LNCaP clone FGC (cell line): ENCODE measurements at regions not wholly inside any gene's neighbourhood (a gene's known extent, or its start where the extent isn't known, plus 50 kb on each side); places are given as distances from the start of the nearest gene placed in this dataset.

Experiments
- DNase-seq: peaks from one replicate; pipeline ENCODE4 v3.0.0-alpha.2; 2011; ENCODE audit warnings: low read depth
- H3K4me3 ChIP-seq: 2 replicates; pipeline ENCODE4 v1.5.1; 2011; ENCODE audit warnings: mild to moderate bottlenecking, low read depth, low read length, control low read depth
- TF ChIP-seq, protein P1 (sequence below): IDR thresholded peaks from 2 replicates; pipeline ENCODE4 v1.5.1; 2012; ENCODE audit warnings: mild to moderate bottlenecking; ENCODE audit not compliant: control insufficient read depth, insufficient read depth; ENCODE audit errors: extremely low read depth

DNA sequence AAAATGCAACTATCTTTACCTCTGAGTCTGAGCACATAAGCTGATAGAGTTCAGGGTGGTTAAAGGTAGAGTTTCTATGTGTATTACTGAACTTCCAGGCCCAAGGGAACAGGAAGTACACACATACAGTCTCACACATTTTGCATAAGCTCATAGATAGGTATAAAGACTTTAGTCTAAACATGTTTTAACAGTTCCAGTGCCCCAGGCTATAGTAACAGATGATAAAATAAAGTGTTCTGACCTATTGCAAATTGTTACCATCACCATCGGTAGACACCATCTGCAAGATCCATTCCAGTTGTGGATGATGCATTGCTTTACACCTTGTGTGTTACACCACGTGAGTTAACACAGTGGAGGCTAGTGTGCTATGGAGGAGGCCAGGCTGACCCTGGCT lies 95.8 kb downstream of the TMEM174 start:
- H3K4me3 ChIP-seq = no peak overlapping the region
- DNase-seq = no peak
- TF ChIP-seq, protein P1, sequence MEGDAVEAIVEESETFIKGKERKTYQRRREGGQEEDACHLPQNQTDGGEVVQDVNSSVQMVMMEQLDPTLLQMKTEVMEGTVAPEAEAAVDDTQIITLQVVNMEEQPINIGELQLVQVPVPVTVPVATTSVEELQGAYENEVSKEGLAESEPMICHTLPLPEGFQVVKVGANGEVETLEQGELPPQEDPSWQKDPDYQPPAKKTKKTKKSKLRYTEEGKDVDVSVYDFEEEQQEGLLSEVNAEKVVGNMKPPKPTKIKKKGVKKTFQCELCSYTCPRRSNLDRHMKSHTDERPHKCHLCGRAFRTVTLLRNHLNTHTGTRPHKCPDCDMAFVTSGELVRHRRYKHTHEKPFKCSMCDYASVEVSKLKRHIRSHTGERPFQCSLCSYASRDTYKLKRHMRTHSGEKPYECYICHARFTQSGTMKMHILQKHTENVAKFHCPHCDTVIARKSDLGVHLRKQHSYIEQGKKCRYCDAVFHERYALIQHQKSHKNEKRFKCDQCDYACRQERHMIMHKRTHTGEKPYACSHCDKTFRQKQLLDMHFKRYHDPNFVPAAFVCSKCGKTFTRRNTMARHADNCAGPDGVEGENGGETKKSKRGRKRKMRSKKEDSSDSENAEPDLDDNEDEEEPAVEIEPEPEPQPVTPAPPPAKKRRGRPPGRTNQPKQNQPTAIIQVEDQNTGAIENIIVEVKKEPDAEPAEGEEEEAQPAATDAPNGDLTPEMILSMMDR = no peak

DNA sequence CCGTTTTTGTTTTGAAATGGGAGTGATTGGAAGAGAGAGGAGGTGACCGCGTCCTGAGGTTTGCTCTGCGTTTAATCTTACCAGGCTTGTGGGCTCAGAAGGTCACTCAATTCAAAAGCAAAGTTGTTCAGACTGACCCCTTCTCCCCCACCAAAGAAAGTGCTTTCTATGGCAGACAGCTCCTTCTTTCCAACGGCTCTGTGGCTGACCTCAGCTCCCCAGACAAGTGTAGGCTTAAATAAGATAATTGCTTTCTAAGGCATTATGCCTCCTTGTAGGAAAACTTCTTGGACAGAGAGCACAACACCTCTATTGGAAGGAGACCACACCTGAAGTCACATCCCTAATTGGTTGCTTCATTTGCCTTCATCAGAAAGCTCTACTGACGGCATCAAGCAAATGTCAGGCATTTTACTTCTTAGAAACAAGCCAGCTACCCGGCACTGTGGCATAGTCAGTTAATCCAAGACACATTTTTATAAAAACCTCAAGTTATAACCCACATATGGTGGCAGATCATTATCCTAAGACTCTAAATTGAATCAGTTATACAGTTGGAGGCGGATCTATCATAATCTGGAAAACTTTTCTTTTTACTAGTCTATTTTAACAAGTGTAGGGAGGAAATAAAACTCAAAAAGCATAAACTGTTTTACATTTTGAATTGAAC lies 94.9 kb downstream of the TMEM174 start:
- TF ChIP-seq, protein P1 = no peak
- DNase-seq = no peak
- H3K4me3 ChIP-seq = no peak overlapping the region

DNA sequence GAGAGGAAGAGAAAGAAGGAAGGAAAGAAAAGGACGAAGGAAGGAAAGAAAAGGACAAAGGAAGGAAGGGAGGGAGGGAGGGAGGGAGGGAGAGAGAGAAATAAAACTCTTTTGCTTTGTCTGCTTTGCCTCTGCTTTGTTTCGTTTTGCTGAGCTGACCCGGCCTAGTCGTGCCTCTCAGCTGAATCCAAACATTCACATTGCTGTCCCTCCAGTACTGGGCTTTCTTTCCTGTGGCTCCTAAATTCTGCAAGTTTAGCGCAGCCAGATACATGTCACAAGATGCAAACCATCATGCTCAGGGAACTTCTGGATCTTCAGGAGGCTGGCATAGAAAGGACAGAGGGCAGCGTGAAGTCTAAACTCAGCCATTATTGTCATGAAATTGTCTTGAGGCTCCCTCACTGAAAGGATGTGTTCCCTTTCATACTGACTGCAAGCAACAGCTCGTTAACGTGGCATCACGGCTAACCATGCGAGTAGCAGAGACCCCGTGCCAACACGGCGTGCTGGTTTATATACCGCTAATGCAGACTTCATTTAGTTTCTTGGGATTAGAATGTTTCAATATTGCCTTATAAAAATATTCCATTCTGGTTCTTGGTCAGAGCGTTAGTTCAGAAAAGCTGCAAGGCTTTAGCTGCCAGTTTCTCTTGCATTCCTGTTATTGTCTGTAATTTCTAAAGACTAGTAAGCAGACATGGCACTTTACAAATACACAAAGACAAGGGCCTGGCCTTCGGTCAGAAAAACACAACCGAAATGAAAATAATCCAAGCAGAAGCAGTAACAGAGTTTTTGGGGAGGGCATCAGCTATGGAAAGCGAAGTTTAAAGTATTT lies 94.2 kb downstream of the TMEM174 start:
- TF ChIP-seq, protein P1 = no peak
- no peak overlapping the region for H3K4me3 ChIP-seq
- DNase-seq = no peak

DNA sequence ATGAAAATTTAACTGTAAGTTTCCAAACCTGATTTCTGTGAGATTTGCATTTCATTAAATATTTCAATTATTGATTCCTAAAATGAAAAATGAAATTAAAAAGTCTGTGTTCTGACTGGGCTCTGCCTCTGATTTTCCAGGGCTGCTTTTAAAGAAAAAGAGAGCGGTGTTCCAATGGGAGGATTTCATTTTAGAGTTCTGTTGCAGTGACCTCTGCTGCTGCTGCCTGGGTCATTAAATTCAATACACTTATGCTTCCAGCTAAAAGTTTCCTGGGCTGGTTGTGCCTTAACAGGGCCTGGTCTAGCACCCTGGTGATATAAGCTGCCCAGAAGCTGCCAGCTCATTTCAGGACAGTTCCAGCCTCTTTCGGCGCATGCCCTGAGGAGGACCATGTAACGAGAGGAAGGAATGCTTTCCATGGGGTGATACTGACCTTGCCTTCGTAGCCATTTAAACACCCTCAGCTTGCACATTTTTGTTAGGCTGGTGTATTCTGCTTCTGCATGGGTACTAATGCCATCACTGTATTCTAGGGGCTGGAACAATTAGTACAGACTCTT lies 93.3 kb downstream of the TMEM174 start:
- TF ChIP-seq, protein P1 = no peak

DNA sequence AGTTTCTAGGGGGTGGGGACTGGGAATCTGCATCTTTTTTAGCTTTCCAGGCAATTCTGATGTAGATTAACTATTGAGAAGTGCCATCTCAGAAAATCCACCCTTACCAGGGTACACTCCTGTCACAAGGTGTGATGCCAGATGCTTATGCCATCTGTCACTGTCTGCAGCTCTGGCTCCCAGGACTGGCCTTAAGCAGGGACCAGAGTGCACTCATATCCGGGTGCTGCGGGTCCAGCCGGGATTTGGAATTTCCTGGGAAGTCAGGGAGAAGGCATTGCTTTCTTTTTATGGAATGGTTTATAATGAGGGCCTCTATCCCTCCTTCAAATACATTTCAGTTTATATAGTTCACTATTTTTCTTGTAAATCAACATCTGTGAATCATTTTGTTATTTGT lies 92.6 kb downstream of the TMEM174 start:
- DNase-seq = no peak
- no peak overlapping the region for H3K4me3 ChIP-seq
- TF ChIP-seq, protein P1 = no peak

More for the DNA sequence above, 93.3 kb downstream of the TMEM174 start:
- DNase-seq = no peak
- H3K4me3 ChIP-seq = no peak overlapping the region

DNA sequence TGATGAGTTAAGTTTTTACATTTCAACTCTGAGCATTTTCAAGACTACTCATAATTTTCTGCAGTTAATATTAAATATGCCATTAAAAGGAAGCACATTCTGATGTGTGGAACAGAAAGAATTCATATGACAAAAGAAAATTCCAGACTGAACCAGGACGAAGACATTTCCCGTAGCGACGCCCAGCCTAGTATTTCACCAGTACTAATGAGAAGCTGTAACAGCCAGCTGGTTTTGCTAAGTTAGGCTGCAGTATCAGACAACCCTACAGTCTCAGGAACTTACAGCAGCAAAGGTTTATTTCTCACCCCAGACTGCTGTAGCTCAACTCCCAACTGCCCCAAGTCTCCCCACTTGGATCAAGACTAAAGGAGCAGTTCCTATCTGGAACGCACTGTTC lies 91.6 kb downstream of the TMEM174 start:
- H3K4me3 ChIP-seq = no peak overlapping the region
- DNase-seq = no peak
- TF ChIP-seq, protein P1 = no peak
